GM19043 (cell line): ENCODE measurements at regions not wholly inside any gene's neighbourhood (a gene's known extent, or its start where the extent isn't known, plus 50 kb on each side); places are given as distances from the start of the nearest gene placed in this dataset.

Experiments
- ATAC-seq: cut with Tn5 transposase; IDR thresholded peaks from one replicate; pipeline ENCODE4 v1.9.1; 2021; ENCODE audit warnings: low read depth; ENCODE audit not compliant: unreplicated experiment

DNA sequence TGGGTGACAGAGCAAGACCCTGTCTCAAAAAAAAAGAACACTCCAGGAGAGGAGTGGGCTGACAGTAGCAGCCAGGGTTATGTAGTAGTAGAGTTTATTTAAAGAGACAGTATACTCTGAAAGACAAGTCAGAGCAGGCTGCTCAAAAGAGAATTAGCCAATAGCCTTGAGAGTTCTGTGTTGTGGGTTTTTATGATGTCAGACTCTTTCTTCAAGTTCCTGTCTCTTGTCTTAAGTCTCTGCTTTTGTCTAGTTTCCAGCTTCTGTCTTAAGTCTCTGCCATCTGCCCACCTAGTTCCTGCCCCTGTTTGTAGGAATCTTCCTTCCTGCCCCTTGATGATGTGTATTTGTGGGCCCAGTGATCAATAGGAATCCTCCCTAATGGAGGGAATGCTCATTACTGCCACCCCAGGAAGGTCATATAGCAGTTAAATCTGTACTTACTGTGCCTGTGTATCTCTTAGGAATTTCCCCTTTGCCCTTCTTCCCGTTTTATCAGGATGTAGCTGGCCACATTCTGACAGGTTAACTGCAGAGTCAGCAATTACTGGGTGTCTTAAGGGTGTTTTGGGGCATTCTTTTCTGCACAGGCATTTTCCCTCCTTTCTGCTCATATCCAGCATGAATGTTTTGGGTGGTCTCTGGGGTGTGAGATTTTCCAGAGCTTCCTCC is 580.5 kb upstream of the SGCD start:
- ATAC-seq = no peak

DNA sequence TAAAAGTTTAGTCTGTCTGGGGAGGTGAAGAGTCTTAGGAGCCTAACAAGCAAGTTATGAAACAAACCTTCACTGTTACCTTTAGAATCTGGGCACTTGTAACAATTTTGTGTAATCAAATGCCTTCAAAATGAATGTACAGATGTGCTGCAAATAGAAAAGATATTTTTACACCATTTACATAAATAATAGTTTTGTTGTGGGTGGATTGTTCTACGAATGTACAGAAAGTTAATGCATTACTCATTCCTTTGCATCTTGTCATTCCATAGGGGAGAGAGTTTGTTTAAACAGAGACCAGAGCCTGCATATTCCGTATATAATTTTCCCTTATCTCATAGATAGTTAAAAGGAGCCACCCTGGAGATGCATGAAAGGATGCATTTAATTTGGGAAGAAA is 576.9 kb upstream of the SGCD start:
- ATAC-seq = no peak

DNA sequence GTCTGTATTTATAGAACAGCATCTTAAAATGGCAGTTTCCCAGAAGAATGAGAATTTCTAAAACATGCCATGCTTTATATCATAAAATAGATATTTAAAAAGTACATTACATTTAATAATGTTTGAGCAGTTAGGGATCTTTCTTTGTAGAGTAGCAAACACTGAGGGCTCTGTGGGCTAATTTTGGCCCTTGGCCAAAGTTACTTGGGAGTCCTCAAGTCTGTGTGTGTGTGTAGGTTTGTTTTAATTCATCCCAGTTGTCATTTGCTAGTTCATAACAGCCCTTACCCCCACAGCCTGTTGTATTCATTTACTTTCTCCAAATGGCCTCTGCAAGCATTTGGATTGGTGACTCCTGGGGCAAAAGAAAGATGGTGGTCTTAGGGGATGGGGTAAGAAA is 576.4 kb upstream of the SGCD start:
- no peak for ATAC-seq

DNA sequence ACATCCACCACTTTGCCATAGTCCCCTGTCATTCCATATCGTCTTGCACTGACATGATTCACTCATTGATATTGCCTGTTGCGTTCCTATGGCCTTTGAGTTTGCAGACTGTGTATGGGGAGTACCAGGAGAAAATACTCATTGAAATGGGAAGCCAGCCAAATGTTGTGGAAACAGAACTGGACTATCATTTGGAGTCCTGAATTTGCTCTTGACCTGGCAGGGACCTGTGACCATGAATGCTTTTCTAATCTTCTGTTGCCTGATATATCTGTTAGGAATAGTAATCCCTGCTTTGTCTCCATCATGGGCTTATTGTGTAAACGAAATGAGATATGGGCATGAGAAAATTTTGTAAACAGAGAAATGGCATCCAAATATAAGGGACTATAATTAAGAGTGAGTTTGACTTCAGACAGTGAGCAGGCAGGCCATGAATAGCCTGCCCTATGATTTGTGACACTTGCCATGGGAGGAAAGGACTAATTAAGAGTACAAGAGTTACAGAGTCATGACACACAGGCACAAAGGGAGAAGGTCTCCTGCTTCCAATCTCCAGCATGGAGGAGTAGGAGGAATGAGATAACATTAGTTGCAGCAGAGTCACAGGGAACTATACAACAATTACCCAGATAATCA is 572.9 kb upstream of the SGCD start:
- no peak for ATAC-seq

DNA sequence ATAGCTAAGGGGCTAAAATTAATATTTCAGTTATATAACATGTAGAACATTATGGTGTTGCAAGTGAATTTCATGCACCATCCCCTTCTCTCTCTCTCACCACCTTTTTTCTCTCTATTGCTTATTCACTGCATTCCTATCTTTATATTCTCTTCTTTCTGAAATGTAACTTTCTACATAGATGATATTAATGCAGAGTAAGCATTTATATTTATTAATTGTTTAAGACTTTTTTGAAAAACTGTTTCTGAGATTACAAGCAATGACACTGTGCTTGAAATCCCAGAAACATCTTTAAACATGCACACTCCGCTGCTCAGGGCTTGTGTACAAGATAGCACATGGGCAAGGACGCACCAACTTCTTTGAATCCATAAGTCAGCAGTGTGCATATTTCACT is 567.7 kb upstream of the SGCD start:
- ATAC-seq = no peak

DNA sequence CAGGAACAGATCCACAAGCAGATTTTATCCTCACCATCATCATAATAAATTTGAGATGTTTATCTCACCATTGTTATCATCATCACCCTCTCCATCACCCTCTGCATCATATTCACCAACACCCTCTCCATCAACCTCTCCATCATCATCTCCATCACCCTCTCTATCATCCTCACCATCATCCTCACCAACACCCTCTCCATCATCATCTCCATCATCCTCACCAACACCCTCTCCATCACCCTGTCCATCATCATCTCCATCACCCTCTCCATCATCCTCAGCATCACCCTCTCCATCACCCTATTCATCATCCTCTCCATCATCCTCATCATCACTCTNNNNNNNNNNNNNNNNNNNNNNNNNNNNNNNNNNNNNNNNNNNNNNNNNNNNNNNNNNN is 567.0 kb upstream of the SGCD start:
- ATAC-seq = no peak

DNA sequence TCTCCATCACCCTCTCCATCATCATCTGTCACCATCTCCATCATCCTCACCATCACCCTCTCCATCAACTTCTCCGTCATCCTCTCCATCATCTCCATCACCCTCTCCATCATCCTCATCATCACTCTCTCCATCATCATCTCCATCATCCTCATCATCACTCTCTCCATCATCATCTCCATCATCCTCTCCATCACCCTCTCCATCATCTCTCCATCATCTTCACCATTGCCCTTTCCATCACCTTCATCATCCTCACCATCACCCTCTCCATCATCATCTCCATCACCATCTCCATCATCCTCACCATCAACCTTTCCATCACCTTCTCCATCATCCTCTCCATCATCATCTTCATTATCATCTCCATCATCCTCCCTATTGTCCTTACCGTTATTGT is 565.5 kb upstream of the SGCD start:
- no peak for ATAC-seq

DNA sequence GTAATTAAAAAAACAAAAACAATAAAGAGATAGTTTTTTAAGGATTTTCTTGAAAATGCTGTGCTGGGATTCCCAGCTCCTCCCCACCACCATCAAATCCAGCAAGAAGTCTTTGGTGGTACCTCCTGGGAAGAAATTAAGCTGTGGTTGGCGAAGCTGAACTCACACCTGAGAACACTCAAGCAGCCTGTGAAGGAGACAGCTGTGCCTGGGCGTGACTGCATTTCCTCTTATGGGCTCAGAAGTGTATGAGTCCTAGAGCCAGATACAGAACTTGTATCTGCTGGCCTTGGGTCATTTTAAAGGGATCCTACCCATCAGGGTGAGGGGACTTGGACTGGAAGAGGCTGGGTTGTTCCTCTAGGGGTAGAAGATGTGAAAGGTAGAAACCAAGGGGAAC is 561.2 kb upstream of the SGCD start:
- no peak for ATAC-seq

DNA sequence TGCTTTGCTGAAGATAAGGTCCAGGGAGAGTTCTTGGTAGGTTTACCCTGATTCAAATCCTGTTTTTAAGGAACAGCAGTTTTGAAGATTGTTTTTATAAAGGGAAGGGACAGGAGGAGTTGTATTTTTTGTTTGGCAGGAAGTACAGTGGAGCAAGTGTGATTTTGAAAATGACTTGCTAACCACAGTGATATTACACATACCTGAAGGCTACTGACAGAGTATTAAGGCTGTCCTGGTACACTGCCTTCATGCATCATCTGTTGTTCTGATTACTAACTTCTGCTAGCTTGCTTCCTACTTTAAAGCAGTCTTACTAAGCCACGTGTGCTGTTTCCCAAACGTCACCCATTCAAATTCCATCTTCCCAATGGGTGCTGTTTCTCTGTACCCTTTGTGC is 559.5 kb upstream of the SGCD start:
- no peak for ATAC-seq

DNA sequence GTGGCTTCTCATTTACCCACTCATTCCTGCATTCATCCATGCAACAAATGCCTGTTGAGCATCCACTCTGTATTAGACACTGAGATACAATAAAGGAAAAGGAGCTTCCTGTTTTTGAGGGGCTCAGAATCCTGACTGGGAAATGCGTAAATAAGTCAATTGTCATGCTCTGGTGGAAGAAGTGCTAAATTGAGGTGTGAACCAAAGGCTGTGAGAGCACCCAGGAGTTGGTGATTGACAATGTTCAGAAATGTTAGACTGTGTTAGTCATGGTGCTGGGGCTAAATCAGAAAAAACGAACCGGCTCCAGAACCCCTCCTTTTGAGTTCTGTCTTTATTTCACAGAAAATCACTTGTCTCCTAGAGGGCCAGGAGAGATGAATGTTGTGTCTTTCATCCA is 558.6 kb upstream of the SGCD start:
- ATAC-seq = no peak

DNA sequence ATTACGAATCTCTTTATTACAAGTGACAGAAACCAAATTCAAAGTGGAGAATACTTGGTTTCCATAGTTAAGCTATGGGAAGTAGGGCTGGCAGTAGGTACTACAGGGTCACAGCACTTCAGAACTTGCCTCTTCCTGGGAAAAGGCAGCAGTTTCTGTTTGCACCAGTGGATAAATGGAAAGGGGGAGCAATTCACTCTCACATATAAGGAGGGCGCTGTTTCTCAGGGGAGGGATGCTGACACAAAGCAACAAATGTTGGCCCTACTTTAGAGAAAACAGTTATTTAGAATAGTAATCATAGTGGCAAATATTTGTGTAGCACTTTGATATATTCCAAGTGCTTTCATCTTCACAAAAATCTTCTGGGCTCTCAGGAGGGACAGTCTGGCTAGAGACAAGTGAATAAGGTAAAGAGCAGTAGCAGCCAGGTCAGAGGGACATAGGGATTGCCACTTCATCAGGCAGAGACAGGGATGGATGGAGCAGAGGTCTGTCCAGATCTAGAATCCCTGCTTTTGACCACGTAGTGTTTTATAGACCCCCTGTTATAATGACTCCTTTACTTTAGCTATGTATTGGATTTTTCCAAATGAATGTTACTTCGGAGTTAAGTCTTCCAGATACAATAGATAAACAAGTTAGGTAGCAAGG is 554.8 kb upstream of the SGCD start:
- no peak for ATAC-seq

DNA sequence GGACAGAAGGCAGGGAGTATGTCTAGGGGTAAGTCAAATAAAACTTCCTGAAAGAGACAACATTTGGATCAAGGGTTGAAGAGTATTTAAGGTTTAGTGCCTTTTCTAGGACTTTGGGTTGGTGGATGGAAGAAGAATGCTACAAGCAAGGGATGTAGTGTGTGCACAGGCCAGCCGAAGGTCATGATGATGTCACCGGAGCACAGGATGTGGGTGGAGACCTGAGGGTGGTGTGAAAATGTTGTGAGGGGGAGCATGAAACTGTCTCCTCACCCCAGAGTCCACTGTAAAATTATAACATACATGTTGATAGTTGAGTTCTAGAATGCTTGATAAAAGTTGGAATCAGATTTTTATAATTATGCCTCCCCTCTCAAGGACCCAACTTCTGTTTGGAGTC is 553.3 kb upstream of the SGCD start:
- no peak for ATAC-seq

DNA sequence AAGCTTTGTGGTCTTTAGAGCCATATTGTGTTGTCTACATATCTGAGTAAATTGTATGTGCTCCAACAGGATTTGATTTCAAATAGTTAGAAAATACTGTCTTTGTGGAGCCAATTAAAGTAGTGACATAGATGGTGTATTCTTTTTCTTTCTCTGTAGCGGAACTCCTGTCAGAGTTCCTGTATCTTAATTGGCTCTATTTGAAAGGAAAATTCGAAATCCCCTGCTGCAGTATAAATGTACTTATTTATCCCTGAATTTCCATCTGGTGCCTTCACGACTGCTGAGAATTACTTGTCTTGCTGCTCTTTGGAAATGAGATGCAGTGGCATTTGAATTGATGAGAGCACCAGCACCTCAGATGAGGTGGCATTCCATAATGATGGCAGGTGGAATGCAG is 546.7 kb upstream of the SGCD start:
- ATAC-seq = no peak

DNA sequence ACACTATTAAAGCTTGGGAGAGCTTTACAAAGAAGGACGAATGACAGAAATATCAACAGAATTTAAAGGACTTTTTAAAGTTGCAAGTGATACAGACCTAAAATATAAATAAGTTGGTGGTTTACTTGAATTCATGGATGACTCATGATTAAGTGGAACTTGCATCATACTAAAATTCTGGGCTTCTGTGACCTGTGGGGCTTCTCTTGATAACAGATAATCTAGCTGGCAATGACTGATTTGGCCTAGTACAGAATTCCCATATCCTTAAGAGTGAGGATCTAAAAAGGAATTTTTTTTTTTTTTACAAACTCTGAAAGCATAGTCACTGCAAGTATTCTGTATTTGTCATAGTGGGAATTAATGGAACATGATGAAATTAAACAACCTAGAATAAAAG is 543.7 kb upstream of the SGCD start:
- ATAC-seq = no peak

DNA sequence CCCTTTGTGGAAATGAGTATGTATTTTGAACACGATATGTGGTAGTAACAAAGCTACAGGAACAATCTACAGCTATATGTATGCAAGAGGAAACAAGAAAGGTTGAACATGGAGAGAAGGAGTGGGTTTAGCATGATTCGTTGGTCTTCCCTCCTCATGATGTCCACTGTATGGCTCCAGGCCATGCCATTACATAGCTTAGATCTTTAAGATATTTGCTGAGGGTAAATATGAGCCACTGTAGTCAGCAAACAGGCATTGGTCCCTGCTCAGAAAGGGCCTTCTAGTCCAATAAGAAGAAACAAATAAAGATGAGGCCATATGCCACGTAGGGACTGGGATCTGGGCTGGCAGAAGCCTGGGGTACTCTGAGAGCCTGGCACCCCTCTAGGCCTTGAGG is 543.2 kb upstream of the SGCD start:
- ATAC-seq = no peak

DNA sequence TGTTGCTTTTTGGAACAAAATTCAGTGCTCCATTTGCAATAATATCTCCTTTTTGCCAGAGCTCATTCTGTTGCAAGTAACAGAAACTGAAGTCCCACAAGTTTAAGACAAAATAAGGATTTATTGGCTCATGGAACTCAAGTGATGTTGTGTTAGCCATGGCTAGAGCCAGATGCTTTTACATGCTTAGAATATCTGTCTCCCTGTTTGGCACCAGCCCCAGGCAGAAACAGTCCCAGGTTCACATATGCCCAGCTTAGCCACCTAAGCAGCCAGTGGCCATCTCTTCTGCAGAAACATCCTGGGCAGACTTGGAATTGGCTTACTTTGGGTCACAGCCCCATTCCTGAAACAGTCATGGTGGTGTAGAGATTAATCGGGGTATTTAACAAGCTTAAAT is 540.9 kb upstream of the SGCD start:
- no peak for ATAC-seq

DNA sequence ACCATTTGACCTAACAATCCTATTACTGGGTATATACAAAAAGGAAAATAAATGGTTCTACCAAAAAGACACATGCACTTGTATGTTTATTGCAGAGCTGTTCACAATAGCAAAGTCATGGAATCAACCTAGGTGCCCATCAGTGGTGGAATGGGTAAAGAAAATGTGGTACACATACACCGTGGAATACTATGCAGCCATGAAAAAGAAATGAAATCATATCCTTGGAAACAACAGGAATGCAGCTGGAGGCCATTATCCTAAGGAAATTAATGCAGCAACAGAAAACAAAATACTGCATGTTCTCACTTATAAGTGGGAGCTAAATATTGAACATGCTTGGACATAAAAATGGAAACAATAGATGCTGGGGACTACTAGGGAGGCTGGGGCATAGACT is 534.1 kb upstream of the SGCD start:
- no peak for ATAC-seq

DNA sequence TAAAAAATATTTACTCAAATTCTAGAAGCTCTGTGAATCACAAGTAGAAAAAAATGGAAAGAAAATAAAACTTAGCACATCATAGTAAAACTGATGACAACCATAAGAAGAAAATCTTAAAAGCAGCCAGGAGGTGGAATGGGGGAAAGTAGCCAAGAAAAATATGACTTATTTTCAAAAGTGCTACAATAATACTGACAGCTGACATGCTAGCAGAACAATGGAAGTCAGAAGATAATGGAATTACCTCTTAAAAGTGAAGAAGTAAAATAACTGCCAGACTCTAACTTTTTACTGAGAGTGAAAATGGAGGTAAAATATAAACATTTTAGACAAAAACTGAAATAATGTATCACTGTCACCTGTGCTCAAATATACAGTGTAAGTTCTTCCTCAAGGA is 532.2 kb upstream of the SGCD start:
- ATAC-seq = no peak

DNA sequence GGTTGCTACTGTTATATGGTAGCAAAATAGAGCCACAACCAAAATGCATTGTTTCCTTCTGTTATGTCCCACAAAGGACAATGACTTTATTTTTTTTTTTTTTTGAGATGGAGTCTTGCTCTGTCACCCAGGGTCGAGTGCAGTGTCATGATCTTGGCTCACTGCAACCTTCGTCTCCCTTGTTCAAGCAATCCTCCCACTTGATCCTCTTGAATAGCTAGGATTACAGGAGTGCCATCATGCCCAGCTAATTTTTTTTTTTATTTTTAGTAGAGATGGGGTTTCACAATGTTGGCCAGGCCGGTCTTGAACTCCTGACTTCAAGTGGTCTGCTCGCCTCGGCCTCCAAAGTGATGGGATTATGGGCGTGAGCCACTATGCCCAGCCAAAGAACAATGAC is 527.7 kb upstream of the SGCD start:
- ATAC-seq = no peak

DNA sequence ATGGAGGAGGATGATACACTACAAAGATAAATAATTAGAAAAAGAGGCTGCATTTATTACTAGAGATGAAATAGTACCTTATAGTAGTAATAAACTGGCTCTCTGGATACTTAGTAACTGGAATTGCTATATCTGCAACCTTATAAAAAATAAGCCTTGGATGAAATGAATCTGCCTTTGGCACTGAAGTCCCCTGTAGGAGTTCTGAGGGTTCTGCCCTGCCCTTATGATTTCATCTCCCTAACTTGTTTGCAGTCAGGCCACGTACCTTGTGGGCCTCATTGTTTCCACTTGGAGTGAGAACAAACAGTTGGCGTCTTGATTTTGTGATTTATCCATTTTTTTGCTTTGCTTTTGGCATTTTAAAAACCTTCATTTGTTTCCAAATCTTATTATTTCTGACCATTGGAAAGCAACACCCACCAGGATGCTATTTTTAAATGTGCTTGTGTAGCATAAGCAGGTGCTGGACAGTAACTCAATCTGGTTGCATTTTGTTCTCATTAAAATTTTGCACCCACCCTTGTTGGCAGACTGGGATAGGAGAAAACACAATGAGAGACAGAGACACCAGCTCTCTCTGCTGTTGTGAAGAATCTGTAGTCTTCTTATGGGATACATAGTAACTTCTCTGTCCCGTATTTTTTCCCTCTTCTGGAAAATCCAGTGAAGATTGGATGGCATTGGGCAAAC is 518.9 kb upstream of the SGCD start:
- no peak for ATAC-seq

DNA sequence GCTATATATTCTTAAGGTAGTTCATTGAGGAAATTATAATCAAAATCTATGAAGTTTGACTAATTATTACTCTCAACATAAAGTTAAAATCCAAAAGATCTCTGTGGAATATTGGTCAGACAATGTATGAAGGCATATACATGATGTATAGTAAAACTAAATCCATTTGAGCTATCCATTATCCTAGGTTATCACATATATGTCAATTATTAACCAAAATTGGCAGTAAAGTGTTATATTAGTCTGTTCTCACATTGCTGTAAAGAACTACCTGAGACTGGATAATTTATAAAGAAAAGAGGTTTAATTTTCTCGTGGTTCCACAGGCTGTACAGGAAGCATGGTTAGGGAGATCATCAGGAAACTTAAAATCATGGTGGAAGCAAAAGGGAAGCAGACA is 511.7 kb upstream of the SGCD start:
- no peak for ATAC-seq

DNA sequence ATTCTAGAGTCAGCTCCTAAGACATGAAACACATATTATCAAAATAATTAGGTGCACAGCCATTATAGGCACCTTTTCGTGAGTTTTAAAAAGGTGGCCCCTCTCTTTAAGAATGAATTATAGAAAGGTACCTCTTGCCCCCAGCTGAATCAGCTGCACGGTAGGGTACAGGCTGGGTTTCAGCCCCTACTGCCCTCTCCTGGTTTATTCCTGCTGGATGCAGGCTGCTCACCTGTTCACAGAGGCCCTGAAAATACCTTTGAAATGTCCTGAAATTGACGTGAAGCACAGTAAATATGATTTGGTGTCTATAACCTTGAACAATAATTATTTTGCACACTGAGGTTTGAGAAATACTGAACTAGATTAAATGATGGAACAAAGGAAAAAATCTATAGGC is 504.8 kb upstream of the SGCD start:
- no peak for ATAC-seq
